OCI-LY7 (cell line): ENCODE measurements at regions not wholly inside any gene's neighbourhood (a gene's known extent, or its start where the extent isn't known, plus 50 kb on each side); places are given as distances from the start of the nearest gene placed in this dataset.

ENCODE experiments used
- BruUV-seq: library from RNA; stranded (reverse); fragments of 400-500 nt; replicated peaks from 2 replicates; lab custom pipeline; 2021; lab: Mats Ljungman, UMichigan
- CTCF ChIA-PET: fragments of 300-600 bp; sonication (Branson Sonifier 250); formaldehyde crosslinking; loops from one replicate; lab custom pipeline; 2022; ENCODE audit warnings: antibody characterized with exemption; ENCODE audit not compliant: unreplicated experiment; lab: Charles Lee
- POLR2A ChIA-PET: fragments of 300-600 bp; sonication (Branson Sonifier 250); formaldehyde crosslinking; loops from one replicate; lab custom pipeline; 2022; ENCODE audit warnings: antibody characterized with exemption; lab: Charles Lee
- DNase-seq: peaks from one replicate; pipeline ENCODE4 v3.0.0-alpha.2; 2015; ENCODE audit warnings: low spot score
- H2AFZ ChIP-seq: fragments of 200-600 bp; sonication (generic), shearing (Covaris generic); 2 replicates; pipeline ENCODE4 v1.6.1; 2014; ENCODE audit warnings: mild to moderate bottlenecking, antibody characterized with exemption, low read length, moderate library complexity
- H3K27ac ChIP-seq: fragments of 200-600 bp; sonication (generic); 2 replicates; pipeline ENCODE4 v1.5.1; 2014; ENCODE audit warnings: mixed run types, low read depth, mild to moderate bottlenecking, moderate library complexity, low read length, inconsistent platforms; ENCODE audit not compliant: poor library complexity, severe bottlenecking
- H3K36me3 ChIP-seq: fragments of 200-600 bp; sonication (generic); 2 replicates; pipeline ENCODE4 v1.6.1; 2014; ENCODE audit warnings: mild to moderate bottlenecking, antibody characterized with exemption, low read length, moderate library complexity, mixed read lengths; ENCODE audit not compliant: insufficient read depth
- H3K4me1 ChIP-seq: fragments of 200-600 bp; sonication (generic); 2 replicates; pipeline ENCODE4 v1.5.1; 2014; ENCODE audit warnings: mild to moderate bottlenecking, low read length; ENCODE audit not compliant: insufficient read depth, poor library complexity, severe bottlenecking
- H3K4me2 ChIP-seq: fragments of 200-600 bp; sonication (generic); 2 replicates; pipeline ENCODE4 v1.6.1; 2014; ENCODE audit warnings: mild to moderate bottlenecking, low read length
- H3K4me3 ChIP-seq: fragments of 200-600 bp; sonication (generic); 2 replicates; pipeline ENCODE4 v1.5.1; 2014; ENCODE audit warnings: mild to moderate bottlenecking, low read depth, low read length; ENCODE audit not compliant: poor library complexity, severe bottlenecking
- H3K79me2 ChIP-seq: fragments of 200-600 bp; sonication (generic); 2 replicates; pipeline ENCODE4 v1.6.1; 2016; ENCODE audit warnings: low read depth, mild to moderate bottlenecking, low read length, moderate library complexity, mixed read lengths; ENCODE audit not compliant: insufficient read depth
- H3K9me2 ChIP-seq: fragments of 200-600 bp; sonication (generic); 2 replicates; pipeline ENCODE4 v1.6.1; 2016; ENCODE audit warnings: mild to moderate bottlenecking, low read length, mixed read lengths; ENCODE audit not compliant: insufficient read depth
- H3K9me3 ChIP-seq: fragments of 200-600 bp; sonication (generic); 2 replicates; pipeline ENCODE4 v1.6.1; 2014; ENCODE audit warnings: mild to moderate bottlenecking, mixed run types, low read length, mixed read lengths
- H4K20me1 ChIP-seq: fragments of 200-600 bp; sonication (generic); 2 replicates; pipeline ENCODE4 v1.6.1; 2014; ENCODE audit warnings: mild to moderate bottlenecking, antibody characterized with exemption, low read length, moderate library complexity, mixed read lengths; ENCODE audit not compliant: insufficient read depth
- EZH2phosphoT487 ChIP-seq: fragments of 200-600 bp; sonication (generic); IDR thresholded peaks from 2 replicates; pipeline ENCODE4 v1.6.1; 2018; ENCODE audit warnings: low read depth, borderline replicate concordance, mild to moderate bottlenecking, mixed run types, antibody characterized with exemption, low read length, moderate library complexity, mixed read lengths
- intact Hi-C: fragments of 100-400 bp; cut with micrococcal nuclease; formaldehyde crosslinking; loops from one replicate; pipeline ENCODE4 v1.10.0; 2022; ENCODE audit not compliant: unreplicated experiment
- TF ChIP-seq, protein P1 (sequence below): fragments of 200-600 bp; sonication (generic); conservative IDR thresholded peaks from 2 replicates; pipeline ENCODE4 v1.5.1; 2014; ENCODE audit warnings: mild to moderate bottlenecking, antibody characterized with exemption, low read length, moderate library complexity, mixed read lengths

- no TSS peak for BruUV-seq
- no peak for DNase-seq
These were observed 201.2 kb downstream of the CHIC2 start for GRCh38 chr4:53863158-53863557.

GRCh38 chr4:53861856-53862610, 202.4 kb downstream of the CHIC2 start:
- ChIA-PET CTCF (no interaction called here), POLR2A (interaction anchor here (1.0 kb wide), 1 partner anchor 1085 kb away, joined by 3 read pairs; no protein-coding TSS in a partner anchor)
- no peaks in the 10 kb centered on the region for H3K4me1 ChIP-seq
- no peak overlapping the region for H3K4me2 ChIP-seq
- H3K27ac ChIP-seq = no peak overlapping the region
- H3K9me2 ChIP-seq = no peaks in the 10 kb centered on the region
- intact Hi-C loops = no loop called here
- H2AFZ ChIP-seq = no peak overlapping the region
- peak; percentile 6 for DNase-seq
- H3K79me2 ChIP-seq = no peaks in the 10 kb centered on the region
- H3K4me3 ChIP-seq = no peak overlapping the region
- TF ChIP-seq, protein P1, sequence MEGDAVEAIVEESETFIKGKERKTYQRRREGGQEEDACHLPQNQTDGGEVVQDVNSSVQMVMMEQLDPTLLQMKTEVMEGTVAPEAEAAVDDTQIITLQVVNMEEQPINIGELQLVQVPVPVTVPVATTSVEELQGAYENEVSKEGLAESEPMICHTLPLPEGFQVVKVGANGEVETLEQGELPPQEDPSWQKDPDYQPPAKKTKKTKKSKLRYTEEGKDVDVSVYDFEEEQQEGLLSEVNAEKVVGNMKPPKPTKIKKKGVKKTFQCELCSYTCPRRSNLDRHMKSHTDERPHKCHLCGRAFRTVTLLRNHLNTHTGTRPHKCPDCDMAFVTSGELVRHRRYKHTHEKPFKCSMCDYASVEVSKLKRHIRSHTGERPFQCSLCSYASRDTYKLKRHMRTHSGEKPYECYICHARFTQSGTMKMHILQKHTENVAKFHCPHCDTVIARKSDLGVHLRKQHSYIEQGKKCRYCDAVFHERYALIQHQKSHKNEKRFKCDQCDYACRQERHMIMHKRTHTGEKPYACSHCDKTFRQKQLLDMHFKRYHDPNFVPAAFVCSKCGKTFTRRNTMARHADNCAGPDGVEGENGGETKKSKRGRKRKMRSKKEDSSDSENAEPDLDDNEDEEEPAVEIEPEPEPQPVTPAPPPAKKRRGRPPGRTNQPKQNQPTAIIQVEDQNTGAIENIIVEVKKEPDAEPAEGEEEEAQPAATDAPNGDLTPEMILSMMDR = no peak
- no peak for TF ChIP-seq EZH2phosphoT487
- H3K36me3 ChIP-seq = no peaks in the 10 kb centered on the region
- no peaks in the 10 kb centered on the region for H4K20me1 ChIP-seq
- no TSS peak for BruUV-seq
- H3K9me3 ChIP-seq = no peaks in the 10 kb centered on the region

More at GRCh38 chr4:53863158-53863557, 201.2 kb downstream of the CHIC2 start:
- Histone ChIP-seq H3K4me1 (no peaks in the 10 kb centered on the region), H2AFZ (no peak overlapping the region), H4K20me1 (no peaks in the 10 kb centered on the region), H3K9me3 (no peaks in the 10 kb centered on the region), H3K27ac (no peak overlapping the region), H3K9me2 (no peaks in the 10 kb centered on the region), H3K4me3 (no peak overlapping the region), H3K79me2 (no peaks in the 10 kb centered on the region), H3K4me2 (no peak overlapping the region), H3K36me3 (no peaks in the 10 kb centered on the region)
- TF ChIP-seq, protein P1 = no peak
- no peak for TF ChIP-seq EZH2phosphoT487
- ChIA-PET POLR2A (interaction anchor here (0.6 to 1.0 kb wide), 2 partner anchors 1052 to 1086 kb away, joined by 3 read pairs; no protein-coding TSS in a partner anchor), CTCF (no interaction called here)
- intact Hi-C loops = no loop called here

- H3K79me2 ChIP-seq = no peaks in the 10 kb centered on the region
- H4K20me1 ChIP-seq = no peaks in the 10 kb centered on the region
- H3K4me2 ChIP-seq = no peak overlapping the region
- no peak overlapping the region for H2AFZ ChIP-seq
- no peaks in the 10 kb centered on the region for H3K9me2 ChIP-seq
- BruUV-seq = no TSS peak
- intact Hi-C loops = no loop called here
- peaks cover 22% of the 10 kb centered on the region for H3K4me1 ChIP-seq
- H3K9me3 ChIP-seq = no peaks in the 10 kb centered on the region
- H3K4me3 ChIP-seq = no peak overlapping the region
- ChIA-PET POLR2A (no interaction called here), CTCF (no interaction called here)
- TF ChIP-seq, protein P1 = no peak
- TF ChIP-seq EZH2phosphoT487 = no peak
- DNase-seq = no peak
- H3K36me3 ChIP-seq = no peaks in the 10 kb centered on the region
- no peak overlapping the region for H3K27ac ChIP-seq
These were observed 205.1 kb downstream of the CHIC2 start for GRCh38 chr4:53859305-53859704.
